ENCODE measurements at regions not wholly inside any gene's neighbourhood (a gene's known extent, or its start where the extent isn't known, plus 50 kb on each side); places are given as distances from the start of the nearest gene placed in this dataset.

DNA sequence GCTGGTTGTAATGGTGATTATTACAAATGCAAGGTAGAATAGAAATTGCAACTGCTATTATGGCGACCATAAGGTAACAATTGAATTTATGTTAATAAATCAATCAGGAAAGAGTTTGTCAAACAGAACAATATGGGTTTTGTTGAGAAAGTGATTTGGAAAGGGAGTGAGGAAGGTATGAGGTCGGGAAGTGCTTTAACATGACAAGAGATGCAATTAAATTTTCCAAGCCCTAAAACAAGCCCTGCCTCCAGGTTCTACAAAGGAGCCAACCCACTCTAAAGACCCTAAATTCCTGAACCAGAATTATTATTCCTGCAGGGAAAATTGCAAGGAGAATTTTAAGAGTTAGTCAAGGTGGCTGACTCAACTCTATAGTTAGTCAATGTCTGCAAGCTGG, 363.7 kb downstream of the BMPER start:
- TF ChIP-seq, protein P1, sequence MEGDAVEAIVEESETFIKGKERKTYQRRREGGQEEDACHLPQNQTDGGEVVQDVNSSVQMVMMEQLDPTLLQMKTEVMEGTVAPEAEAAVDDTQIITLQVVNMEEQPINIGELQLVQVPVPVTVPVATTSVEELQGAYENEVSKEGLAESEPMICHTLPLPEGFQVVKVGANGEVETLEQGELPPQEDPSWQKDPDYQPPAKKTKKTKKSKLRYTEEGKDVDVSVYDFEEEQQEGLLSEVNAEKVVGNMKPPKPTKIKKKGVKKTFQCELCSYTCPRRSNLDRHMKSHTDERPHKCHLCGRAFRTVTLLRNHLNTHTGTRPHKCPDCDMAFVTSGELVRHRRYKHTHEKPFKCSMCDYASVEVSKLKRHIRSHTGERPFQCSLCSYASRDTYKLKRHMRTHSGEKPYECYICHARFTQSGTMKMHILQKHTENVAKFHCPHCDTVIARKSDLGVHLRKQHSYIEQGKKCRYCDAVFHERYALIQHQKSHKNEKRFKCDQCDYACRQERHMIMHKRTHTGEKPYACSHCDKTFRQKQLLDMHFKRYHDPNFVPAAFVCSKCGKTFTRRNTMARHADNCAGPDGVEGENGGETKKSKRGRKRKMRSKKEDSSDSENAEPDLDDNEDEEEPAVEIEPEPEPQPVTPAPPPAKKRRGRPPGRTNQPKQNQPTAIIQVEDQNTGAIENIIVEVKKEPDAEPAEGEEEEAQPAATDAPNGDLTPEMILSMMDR (IDR thresholded peaks at IDR 0.05), result no peak
- TF ChIP-seq SP1 (CRISPR knock-in tag; conservative IDR thresholded peaks at IDR 0.05), result no peak
- TF ChIP-seq, protein P2, sequence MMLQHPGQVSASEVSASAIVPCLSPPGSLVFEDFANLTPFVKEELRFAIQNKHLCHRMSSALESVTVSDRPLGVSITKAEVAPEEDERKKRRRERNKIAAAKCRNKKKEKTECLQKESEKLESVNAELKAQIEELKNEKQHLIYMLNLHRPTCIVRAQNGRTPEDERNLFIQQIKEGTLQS (CRISPR knock-in tag; conservative IDR thresholded peaks at IDR 0.05), result no peak
- TF ChIP-seq, protein P3, sequence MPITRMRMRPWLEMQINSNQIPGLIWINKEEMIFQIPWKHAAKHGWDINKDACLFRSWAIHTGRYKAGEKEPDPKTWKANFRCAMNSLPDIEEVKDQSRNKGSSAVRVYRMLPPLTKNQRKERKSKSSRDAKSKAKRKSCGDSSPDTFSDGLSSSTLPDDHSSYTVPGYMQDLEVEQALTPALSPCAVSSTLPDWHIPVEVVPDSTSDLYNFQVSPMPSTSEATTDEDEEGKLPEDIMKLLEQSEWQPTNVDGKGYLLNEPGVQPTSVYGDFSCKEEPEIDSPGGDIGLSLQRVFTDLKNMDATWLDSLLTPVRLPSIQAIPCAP (CRISPR knock-in tag; IDR thresholded peaks at IDR 0.05), result no peak
- TF ChIP-seq, protein P4, sequence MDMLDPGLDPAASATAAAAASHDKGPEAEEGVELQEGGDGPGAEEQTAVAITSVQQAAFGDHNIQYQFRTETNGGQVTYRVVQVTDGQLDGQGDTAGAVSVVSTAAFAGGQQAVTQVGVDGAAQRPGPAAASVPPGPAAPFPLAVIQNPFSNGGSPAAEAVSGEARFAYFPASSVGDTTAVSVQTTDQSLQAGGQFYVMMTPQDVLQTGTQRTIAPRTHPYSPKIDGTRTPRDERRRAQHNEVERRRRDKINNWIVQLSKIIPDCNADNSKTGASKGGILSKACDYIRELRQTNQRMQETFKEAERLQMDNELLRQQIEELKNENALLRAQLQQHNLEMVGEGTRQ (CRISPR knock-in tag; IDR thresholded peaks at IDR 0.05), result no peak
- TF ChIP-seq, protein P5, sequence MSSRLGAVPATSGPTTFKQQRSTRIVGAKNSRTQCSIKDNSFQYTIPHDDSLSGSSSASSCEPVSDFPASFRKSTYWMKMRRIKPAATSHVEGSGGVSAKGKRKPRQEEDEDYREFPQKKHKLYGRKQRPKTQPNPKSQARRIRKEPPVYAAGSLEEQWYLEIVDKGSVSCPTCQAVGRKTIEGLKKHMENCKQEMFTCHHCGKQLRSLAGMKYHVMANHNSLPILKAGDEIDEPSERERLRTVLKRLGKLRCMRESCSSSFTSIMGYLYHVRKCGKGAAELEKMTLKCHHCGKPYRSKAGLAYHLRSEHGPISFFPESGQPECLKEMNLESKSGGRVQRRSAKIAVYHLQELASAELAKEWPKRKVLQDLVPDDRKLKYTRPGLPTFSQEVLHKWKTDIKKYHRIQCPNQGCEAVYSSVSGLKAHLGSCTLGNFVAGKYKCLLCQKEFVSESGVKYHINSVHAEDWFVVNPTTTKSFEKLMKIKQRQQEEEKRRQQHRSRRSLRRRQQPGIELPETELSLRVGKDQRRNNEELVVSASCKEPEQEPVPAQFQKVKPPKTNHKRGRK (CRISPR knock-in tag; IDR thresholded peaks at IDR 0.05; ENCODE audit: borderline replicate concordance), result no peak
- TF ChIP-seq NR1H2 (CRISPR knock-in tag; IDR thresholded peaks at IDR 0.05), result no peak
- TF ChIP-seq, protein P6, sequence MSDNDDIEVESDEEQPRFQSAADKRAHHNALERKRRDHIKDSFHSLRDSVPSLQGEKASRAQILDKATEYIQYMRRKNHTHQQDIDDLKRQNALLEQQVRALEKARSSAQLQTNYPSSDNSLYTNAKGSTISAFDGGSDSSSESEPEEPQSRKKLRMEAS (CRISPR knock-in tag; IDR thresholded peaks at IDR 0.05), result no peak
- TF ChIP-seq, protein P7, sequence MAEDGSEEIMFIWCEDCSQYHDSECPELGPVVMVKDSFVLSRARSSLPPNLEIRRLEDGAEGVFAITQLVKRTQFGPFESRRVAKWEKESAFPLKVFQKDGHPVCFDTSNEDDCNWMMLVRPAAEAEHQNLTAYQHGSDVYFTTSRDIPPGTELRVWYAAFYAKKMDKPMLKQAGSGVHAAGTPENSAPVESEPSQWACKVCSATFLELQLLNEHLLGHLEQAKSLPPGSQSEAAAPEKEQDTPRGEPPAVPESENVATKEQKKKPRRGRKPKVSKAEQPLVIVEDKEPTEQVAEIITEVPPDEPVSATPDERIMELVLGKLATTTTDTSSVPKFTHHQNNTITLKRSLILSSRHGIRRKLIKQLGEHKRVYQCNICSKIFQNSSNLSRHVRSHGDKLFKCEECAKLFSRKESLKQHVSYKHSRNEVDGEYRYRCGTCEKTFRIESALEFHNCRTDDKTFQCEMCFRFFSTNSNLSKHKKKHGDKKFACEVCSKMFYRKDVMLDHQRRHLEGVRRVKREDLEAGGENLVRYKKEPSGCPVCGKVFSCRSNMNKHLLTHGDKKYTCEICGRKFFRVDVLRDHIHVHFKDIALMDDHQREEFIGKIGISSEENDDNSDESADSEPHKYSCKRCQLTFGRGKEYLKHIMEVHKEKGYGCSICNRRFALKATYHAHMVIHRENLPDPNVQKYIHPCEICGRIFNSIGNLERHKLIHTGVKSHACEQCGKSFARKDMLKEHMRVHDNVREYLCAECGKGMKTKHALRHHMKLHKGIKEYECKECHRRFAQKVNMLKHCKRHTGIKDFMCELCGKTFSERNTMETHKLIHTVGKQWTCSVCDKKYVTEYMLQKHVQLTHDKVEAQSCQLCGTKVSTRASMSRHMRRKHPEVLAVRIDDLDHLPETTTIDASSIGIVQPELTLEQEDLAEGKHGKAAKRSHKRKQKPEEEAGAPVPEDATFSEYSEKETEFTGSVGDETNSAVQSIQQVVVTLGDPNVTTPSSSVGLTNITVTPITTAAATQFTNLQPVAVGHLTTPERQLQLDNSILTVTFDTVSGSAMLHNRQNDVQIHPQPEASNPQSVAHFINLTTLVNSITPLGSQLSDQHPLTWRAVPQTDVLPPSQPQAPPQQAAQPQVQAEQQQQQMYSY (CRISPR knock-in tag; IDR thresholded peaks at IDR 0.05), result no peak
- TF ChIP-seq, protein P8, sequence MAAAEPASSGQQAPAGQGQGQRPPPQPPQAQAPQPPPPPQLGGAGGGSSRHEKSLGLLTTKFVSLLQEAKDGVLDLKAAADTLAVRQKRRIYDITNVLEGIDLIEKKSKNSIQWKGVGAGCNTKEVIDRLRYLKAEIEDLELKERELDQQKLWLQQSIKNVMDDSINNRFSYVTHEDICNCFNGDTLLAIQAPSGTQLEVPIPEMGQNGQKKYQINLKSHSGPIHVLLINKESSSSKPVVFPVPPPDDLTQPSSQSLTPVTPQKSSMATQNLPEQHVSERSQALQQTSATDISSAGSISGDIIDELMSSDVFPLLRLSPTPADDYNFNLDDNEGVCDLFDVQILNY (CRISPR knock-in tag; IDR thresholded peaks at IDR 0.05), result no peak
- no peak for TF ChIP-seq TCF7 (CRISPR knock-in tag; IDR thresholded peaks at IDR 0.05; ENCODE audit: low read depth)
